Naive thymus-derived CD8-positive, alpha-beta T cell (primary cell): ENCODE measurements at regions not wholly inside any gene's neighbourhood (a gene's known extent, or its start where the extent isn't known, plus 50 kb on each side); places are given as distances from the start of the nearest gene placed in this dataset.
A peak's percentile ranks its signal among the peaks of the same experiment; 100 is the strongest.
"Not testable (repeated sequence)": the region's sequence is repeated elsewhere in the genome, so short reads cannot be mapped to it uniquely, and the experiment has no call there.

Experiments
- ATAC-seq, 2 donors: fragments of 150-1000 bp; cut with Tn5 transposase in 1 of 2; sonication (Bioruptor Pico), chemical (Tn5 transposase) in 1 of 2; 1 replicate in 1 of 2; 2 replicates in 1 of 2; pipeline ENCODE4 v1.10.0; 2021; ENCODE audit warnings: mild to moderate bottlenecking in 2 of 2, moderate library complexity in 2 of 2
- POLR2A ChIA-PET: fragments of 350-600 bp; sonication (Branson Sonifier 250); formaldehyde crosslinking; loops from one replicate; lab custom pipeline; 2021; ENCODE audit warnings: antibody characterized with exemption; lab: Charles Lee
- DNase-seq, 10 donors: peaks; one replicate each; pipeline versions ENCODE4 v3.0.0 to v3.0.0-alpha.2; 2020 to 2022
- H3K27ac Mint-ChIP-seq, 10 donors: one replicate each; pipeline ENCODE4 v1.8.0; 2020 to 2022; ENCODE audit warnings: mild to moderate bottlenecking in 10 of 10, mixed read lengths in 10 of 10, moderate library complexity in 4 of 10, inconsistent platforms in 1 of 10
- H3K27me3 Mint-ChIP-seq, 5 donors: one replicate each; pipeline ENCODE4 v1.8.0; 2021 to 2022; ENCODE audit warnings: mixed read lengths in 5 of 5
- H3K36me3 Mint-ChIP-seq, 3 donors: one replicate each; pipeline ENCODE4 v1.8.0; 2020 to 2022; ENCODE audit warnings: mixed read lengths in 3 of 3, mild to moderate bottlenecking in 2 of 3, inconsistent platforms in 1 of 3
- H3K4me1 Mint-ChIP-seq, 4 donors: one replicate each; pipeline ENCODE4 v1.8.0; 2021 to 2022; ENCODE audit warnings: mixed read lengths in 4 of 4
- H3K4me3 Mint-ChIP-seq, 10 donors: one replicate each; pipeline ENCODE4 v1.8.0; 2020 to 2022; ENCODE audit warnings: mild to moderate bottlenecking in 10 of 10, mixed read lengths in 10 of 10, moderate library complexity in 6 of 10, inconsistent platforms in 1 of 10
- H3K9me3 Mint-ChIP-seq, 9 donors: one replicate each; pipeline ENCODE4 v1.8.0; 2020 to 2022; ENCODE audit warnings: mixed read lengths in 9 of 9, mild to moderate bottlenecking in 3 of 9, inconsistent platforms in 1 of 9, moderate library complexity in 1 of 9

DNA sequence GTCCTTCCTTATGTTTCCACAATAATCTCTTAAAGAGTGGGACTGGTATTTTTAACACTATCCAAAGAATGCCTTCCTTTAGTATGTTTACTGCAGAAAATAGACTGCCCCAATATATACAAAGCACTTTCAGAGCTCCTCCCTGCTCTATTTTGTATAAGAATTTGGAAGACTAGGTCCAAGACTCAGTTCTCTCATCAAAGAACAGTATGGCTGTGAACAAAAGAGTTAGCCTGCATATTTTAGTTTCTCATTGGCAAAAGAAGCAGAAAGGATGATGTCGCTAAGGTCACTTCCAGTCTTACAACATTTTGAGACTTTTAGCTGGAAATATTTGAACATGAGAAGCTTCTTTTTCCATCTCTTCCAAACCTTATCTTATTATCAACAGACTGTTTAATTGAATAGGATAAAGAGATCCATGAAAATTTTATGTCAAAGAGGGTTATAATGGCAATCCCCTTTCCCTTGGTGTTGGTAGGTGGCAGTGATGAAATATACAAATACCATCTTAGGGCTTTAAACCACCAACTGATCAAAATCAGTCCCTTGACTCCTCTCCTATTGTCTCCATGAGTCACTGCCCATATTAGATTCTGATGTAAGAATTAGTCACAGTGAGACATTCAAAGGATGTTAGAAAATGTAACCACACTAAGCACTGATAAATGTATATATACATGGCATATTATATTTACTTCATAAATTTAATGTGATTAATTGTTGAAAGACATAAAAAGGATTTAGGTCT is 266.9 kb upstream of the DSEL start:
- H3K27me3 Mint-ChIP-seq = peaks cover 0 to 2% (median 2%) of the 10 kb centered on the region in 5 donors
- ATAC-seq = no peak
- no peaks in the 10 kb centered on the region for H3K4me1 Mint-ChIP-seq
- DNase-seq = no peak
- H3K4me3 Mint-ChIP-seq = no peak overlapping the region
- H3K27ac Mint-ChIP-seq = no peak overlapping the region
- POLR2A ChIA-PET = no interaction called here
- peaks cover 0 to 2% (median 0%) of the 10 kb centered on the region in 9 donors for H3K9me3 Mint-ChIP-seq
- H3K36me3 Mint-ChIP-seq = peaks cover 0 to 4% (median 2%) of the 10 kb centered on the region in 3 donors

DNA sequence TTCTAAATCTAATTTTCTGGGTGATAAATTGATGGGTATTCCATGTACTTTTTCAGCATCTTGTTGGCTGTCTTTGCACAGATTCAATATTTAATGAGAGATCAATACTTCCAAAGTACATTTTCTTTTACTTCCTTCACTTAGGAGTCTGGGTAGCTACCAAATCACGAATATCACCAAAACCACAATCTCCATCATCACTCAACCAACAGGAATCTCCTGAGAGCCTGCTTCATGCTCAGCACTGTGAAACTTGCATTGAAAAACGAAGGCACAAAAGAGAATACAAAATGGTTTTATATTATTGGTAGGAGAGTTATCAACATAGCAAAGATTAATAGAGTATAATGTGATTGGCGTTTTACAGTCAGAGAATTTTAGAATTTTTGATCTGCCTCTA is 261.5 kb upstream of the DSEL start:
- no peak overlapping the region for H3K27ac Mint-ChIP-seq
- no peak overlapping the region for H3K4me3 Mint-ChIP-seq
- POLR2A ChIA-PET = no interaction called here
- ATAC-seq = no peak
- no peak for DNase-seq
- H3K27me3 Mint-ChIP-seq = no peaks in the 10 kb centered on the region
- no peaks in the 10 kb centered on the region for H3K9me3 Mint-ChIP-seq
- H3K4me1 Mint-ChIP-seq = no peaks in the 10 kb centered on the region
- H3K36me3 Mint-ChIP-seq = no peaks in the 10 kb centered on the region

DNA sequence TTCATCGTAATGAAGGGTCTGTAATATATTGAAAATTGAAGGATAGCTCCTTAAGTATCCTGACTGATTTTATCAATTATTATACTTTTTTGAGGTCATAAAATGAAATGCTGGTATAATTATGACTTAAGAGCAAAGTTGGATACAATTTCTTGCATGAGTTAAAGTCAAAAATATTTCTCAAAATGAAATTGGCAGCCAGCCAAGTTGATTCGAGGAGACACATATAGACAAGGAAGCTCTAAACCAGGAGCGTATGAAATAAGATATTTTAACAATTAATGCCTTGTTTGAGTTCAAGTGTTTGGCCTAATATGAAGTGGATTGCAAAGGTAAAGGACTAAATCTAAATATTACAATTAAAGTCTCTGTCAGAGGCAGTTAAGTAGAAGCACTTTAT is 260.4 kb upstream of the DSEL start:
- POLR2A ChIA-PET = no interaction called here
- Mint-ChIP-seq H3K36me3 (no peaks in the 10 kb centered on the region), H3K4me1 (no peaks in the 10 kb centered on the region), H3K27ac (no peak overlapping the region), H3K9me3 (no peaks in the 10 kb centered on the region), H3K4me3 (no peak overlapping the region), H3K27me3 (peaks cover 0 to 1% (median 0%) of the 10 kb centered on the region in 5 donors)
- no peak for DNase-seq
- ATAC-seq = no peak

DNA sequence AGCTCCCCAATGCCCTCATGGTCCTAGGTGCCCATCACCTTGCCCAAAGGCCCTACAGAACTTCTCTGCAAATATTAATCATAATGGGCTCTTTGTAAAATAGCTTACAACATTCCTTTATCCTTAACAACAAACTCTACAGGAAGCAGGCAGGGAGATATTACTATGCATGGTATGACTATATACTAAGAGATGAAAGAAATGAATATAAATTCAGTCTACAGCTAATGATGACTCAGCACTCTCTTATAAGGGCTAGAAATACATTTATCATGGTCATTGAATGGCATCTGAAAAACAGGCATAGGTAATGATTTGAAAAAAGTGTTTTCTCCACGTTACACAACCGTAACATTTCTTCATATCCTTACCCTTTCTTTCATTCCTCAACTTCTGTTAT is 254.8 kb upstream of the DSEL start:
- no peak overlapping the region for H3K27ac Mint-ChIP-seq
- POLR2A ChIA-PET = no interaction called here
- ATAC-seq (no peak), DNase-seq (no peak)
- no peaks in the 10 kb centered on the region for H3K36me3 Mint-ChIP-seq
- H3K4me3 Mint-ChIP-seq = no peak overlapping the region
- H3K27me3 Mint-ChIP-seq = peaks cover 0 to 1% (median 1%) of the 10 kb centered on the region in 5 donors
- no peaks in the 10 kb centered on the region for H3K4me1 Mint-ChIP-seq
- no peaks in the 10 kb centered on the region for H3K9me3 Mint-ChIP-seq

DNA sequence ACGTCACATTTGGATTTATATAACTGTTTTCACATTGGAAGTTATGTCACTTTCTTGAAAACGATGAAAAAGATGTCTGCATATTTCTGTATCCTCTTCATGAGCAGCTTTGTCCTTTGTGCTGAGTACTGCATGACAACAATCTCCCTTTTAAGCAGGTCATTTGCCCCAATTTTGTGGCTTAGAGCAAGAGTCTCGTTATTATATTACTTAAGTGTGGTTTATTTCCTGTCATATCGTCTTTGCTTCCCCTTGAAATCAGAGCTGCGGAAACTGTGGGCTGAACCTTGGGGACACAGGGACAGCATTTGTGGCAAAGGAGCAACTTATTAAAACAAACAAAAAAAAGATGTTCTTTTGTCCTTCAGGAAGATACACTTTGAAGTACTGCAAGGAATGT is 254.0 kb upstream of the DSEL start:
- no peak overlapping the region for H3K27ac Mint-ChIP-seq
- no peak overlapping the region for H3K4me3 Mint-ChIP-seq

DNA sequence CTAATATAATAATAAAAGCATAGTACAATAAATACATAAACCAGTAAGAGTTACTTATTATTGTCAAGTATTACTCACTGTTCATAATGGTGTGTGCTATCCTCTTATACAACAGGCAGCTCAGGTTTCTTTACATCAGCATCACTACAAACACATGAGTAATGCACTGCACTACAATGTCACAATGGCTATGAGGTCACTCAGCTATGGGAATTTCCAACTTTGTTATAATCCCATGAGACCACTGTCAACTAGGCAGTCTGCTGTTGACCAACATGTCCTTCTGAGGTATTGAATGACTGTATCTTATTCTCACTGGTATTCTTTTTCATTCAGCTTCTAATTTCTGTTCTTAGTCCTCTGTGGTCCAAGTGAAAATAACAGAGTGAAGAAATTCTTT is 250.4 kb upstream of the DSEL start:
- no peak for ATAC-seq

More for the DNA sequence above, 254.0 kb upstream of the DSEL start:
- H3K9me3 Mint-ChIP-seq = no peaks in the 10 kb centered on the region
- ATAC-seq (no peak), DNase-seq (no peak)
- no peaks in the 10 kb centered on the region for H3K36me3 Mint-ChIP-seq
- H3K4me1 Mint-ChIP-seq = no peaks in the 10 kb centered on the region
- POLR2A ChIA-PET = no interaction called here
- H3K27me3 Mint-ChIP-seq = peaks cover 0 to 1% (median 1%) of the 10 kb centered on the region in 5 donors

DNA sequence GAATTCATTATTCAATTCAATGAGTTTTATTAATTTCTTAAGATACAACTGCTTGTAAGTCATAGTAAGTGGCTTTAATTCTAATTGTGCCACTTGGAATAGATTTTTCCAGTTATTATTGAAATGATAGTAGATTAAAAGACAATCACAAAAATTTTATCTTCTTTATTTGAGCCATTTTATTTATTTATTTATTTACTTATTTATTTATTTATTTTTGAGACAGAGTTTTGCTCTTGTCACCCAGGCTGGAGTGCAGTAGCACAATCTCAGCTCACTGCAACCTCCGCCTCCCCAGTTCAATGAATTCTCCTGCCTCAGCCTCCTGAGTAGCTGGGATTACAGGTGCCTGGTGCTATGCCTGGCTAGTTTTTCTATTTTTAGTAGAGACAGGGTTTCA is 235.7 kb upstream of the DSEL start:
- DNase-seq, POLR2A ChIA-PET, H3K9me3 Mint-ChIP-seq, H3K4me1 Mint-ChIP-seq, H3K36me3 Mint-ChIP-seq, H3K27ac Mint-ChIP-seq, H3K4me3 Mint-ChIP-seq, H3K27me3 Mint-ChIP-seq, ATAC-seq: not testable (repeated sequence)

More for the DNA sequence above, 250.4 kb upstream of the DSEL start:
- Mint-ChIP-seq H3K4me3 (no peak overlapping the region), H3K36me3 (no peaks in the 10 kb centered on the region), H3K4me1 (no peaks in the 10 kb centered on the region), H3K27ac (no peak overlapping the region), H3K27me3 (peaks cover 0 to 1% (median 0%) of the 10 kb centered on the region in 5 donors), H3K9me3 (no peaks in the 10 kb centered on the region)
- DNase-seq = no peak
- POLR2A ChIA-PET = no interaction called here

DNA sequence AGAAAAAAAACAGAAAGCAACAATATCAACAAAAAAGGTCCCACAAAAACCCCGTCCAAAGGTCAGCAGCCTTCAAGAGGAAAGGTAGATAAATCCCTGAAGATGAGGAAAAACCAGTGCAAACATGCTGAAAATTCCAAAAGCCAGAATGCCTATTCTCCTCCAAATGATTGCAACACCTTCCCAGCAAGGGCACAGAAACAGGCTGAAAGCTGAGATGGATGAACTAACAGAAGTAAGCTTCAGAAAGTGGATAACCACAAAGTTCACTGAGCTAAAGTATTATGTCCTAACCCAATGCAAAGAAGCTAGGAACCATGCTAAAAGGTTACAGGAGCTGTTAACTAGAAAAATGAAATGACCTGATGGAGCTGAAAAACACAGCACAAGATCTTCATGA is 226.4 kb upstream of the DSEL start:
- ATAC-seq = no peak
- no peak for DNase-seq
- Mint-ChIP-seq H3K27me3 (peaks cover 0 to 20% (median 9%) of the 10 kb centered on the region in 5 donors), H3K9me3 (peaks cover 10 to 52% (median 28%) of the 10 kb centered on the region in 9 donors), H3K27ac (no peak overlapping the region), H3K36me3 (peaks cover 0 to 35% (median 7%) of the 10 kb centered on the region in 3 donors), H3K4me3 (no peak overlapping the region), H3K4me1 (no peaks in the 10 kb centered on the region)
- POLR2A ChIA-PET = no interaction called here

DNA sequence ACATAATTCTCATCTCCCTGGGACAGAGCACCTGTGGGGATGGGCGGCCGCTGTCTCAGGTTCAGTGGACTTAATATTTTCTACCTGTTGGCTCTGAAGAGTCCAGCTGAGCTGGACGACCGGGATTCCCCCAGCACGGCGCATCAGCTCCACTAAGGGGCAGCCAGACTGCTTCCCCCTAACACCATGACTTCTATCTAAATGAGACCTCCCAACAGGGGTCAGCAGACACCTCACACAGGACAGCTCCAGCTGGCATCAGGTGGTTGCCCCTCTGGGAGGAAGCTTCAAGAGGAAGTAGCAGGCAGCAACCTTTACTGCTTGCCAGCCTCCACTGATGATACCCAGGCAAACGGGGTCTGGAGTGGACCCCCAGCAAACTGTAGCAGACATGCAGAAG is 226.0 kb upstream of the DSEL start:
- Mint-ChIP-seq H3K9me3 (peaks cover 9 to 47% (median 27%) of the 10 kb centered on the region in 9 donors), H3K4me3 (no peak overlapping the region), H3K27ac (no peak overlapping the region), H3K27me3 (peaks cover 0 to 20% (median 9%) of the 10 kb centered on the region in 5 donors), H3K36me3 (peaks cover 0 to 35% (median 7%) of the 10 kb centered on the region in 3 donors), H3K4me1 (no peaks in the 10 kb centered on the region)
- POLR2A ChIA-PET = no interaction called here
- ATAC-seq (no peak), DNase-seq (no peak)

DNA sequence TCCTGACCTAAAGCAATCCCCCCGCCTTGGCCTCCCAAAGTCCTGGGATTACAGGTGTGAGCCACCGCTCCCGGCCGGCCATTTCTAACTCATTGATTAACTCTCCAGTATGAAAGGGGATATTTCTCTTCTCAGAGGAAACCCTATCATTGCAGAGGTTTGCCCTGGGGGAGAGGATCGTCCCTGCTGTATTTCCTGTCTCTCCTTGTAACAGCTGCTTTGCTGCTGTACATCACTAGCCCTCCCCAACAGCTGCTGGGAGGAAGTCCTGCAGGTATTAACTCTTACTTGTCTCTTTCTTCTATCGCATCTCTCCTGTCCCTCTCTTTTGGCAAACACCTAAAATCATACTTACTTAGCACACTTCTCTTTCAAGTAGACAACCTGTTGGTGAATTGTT is 219.0 kb upstream of the DSEL start:
- Mint-ChIP-seq H3K36me3 (no peaks in the 10 kb centered on the region), H3K9me3 (peaks cover 0 to 2% (median 0%) of the 10 kb centered on the region in 9 donors), H3K4me1 (peaks cover 0 to 5% (median 0%) of the 10 kb centered on the region in 4 donors), H3K4me3 (no peak overlapping the region), H3K27me3 (no peaks in the 10 kb centered on the region), H3K27ac (no peak overlapping the region)
- POLR2A ChIA-PET = no interaction called here
- DNase-seq = peak in 1 of 10 donors; percentile 47
- no peak for ATAC-seq

DNA sequence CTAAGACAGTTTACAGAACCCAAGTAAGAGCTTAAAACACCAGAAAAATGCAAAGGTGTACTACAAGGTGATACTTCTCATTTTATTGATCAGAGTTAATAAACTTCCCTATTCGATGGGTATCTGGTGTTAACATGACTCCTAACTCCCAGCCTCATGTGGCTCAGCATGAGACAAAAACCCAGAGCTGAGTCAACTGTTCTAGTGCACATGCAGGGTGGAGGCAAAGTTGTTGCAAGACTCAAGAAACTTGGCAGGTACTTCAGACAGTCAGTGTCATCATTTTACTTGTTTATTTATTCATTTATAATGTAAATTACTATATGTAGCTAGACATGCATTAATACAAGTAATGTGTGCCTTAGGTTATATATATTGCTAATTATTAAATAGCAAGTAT is 216.6 kb upstream of the DSEL start:
- ATAC-seq = no peak

DNA sequence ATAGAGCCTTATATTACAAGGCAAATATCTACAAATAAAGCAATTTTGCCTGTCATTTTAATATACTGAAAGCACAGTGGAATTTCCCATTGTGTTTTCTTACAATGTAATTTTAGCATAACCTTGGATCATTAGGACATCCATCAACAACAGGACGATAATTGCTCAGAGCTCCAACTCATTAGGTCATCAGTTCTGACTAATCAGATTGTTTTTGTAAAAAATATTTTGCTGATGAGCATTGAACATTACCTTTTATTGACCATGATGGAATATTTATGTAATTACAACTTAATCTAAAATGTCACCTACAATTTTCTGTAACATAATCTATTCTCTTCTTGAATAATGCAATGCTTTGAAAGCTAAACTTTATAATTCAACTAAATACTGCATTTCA is 215.3 kb upstream of the DSEL start:
- H3K9me3 Mint-ChIP-seq = peaks cover 0 to 4% (median 0%) of the 10 kb centered on the region in 9 donors
- POLR2A ChIA-PET = no interaction called here
- H3K4me1 Mint-ChIP-seq = peaks cover 0 to 5% (median 0%) of the 10 kb centered on the region in 4 donors

More for the DNA sequence above, 216.6 kb upstream of the DSEL start:
- no peak for DNase-seq
- H3K9me3 Mint-ChIP-seq = no peaks in the 10 kb centered on the region
- H3K27me3 Mint-ChIP-seq = peaks cover 0 to 2% (median 0%) of the 10 kb centered on the region in 5 donors
- no peak overlapping the region for H3K4me3 Mint-ChIP-seq
- H3K36me3 Mint-ChIP-seq = no peaks in the 10 kb centered on the region
- POLR2A ChIA-PET = no interaction called here
- H3K4me1 Mint-ChIP-seq = peaks cover 0 to 5% (median 0%) of the 10 kb centered on the region in 4 donors
- no peak overlapping the region for H3K27ac Mint-ChIP-seq

DNA sequence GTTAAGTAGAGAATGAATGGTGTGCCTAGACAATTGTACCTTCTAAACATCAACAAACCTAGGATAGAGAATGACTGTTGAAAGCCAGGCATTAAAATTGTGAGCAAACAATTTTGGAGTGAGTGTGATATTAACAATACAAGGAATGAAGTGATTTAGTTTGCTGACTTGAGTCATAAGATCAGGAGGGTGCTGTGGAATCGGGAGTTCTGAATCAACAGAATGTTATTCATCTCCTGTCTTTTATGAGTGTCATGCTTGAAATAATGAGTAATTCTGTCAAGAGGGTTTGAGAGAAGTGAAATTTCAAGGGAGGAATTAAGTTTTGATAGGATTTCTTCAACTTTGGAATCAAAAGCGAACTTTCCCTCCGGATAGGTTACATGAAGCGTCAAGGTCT is 214.4 kb upstream of the DSEL start:
- Mint-ChIP-seq H3K9me3 (peaks cover 0 to 5% (median 0%) of the 10 kb centered on the region in 9 donors), H3K36me3 (peaks cover 0 to 4% (median 2%) of the 10 kb centered on the region in 3 donors), H3K27ac (no peak overlapping the region), H3K4me1 (peaks cover 0 to 3% (median 0%) of the 10 kb centered on the region in 4 donors), H3K4me3 (no peak overlapping the region), H3K27me3 (peaks cover 0 to 9% (median 2%) of the 10 kb centered on the region in 5 donors)
- POLR2A ChIA-PET = no interaction called here
- ATAC-seq (no peak), DNase-seq (no peak)

More for the DNA sequence above, 215.3 kb upstream of the DSEL start:
- DNase-seq (no peak), ATAC-seq (no peak)
- Mint-ChIP-seq H3K27ac (no peak overlapping the region), H3K27me3 (peaks cover 0 to 6% (median 2%) of the 10 kb centered on the region in 5 donors), H3K36me3 (peaks cover 0 to 4% (median 0%) of the 10 kb centered on the region in 3 donors), H3K4me3 (no peak overlapping the region)
